GM19452 (cell line): ENCODE measurements at regions not wholly inside any gene's neighbourhood (a gene's known extent, or its start where the extent isn't known, plus 50 kb on each side); places are given as distances from the start of the nearest gene placed in this dataset.

Source experiments
- ATAC-seq: cut with Tn5 transposase; IDR thresholded peaks from one replicate; pipeline ENCODE4 v1.9.1; 2021; ENCODE audit not compliant: unreplicated experiment

DNA sequence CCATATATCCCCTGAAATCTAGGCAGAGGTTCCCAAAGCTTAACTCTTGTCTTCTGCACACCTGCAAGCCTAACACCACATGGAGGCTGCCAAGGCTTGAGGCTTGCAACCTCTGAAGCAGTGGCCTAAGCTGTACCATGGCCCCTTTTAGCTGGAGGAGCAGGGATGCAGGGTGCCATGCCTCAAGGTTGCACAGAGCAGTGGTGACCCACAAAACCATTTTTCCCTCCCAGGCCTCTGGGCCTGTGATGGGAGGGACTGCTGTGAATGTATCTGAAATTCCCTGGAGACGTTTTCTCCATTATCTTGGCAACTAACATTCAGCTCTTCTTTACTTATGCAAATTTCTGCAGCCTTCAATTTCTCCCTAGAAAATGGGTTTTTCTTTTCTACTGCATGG, 210.0 kb upstream of the KITLG start:
- ATAC-seq: no peak

DNA sequence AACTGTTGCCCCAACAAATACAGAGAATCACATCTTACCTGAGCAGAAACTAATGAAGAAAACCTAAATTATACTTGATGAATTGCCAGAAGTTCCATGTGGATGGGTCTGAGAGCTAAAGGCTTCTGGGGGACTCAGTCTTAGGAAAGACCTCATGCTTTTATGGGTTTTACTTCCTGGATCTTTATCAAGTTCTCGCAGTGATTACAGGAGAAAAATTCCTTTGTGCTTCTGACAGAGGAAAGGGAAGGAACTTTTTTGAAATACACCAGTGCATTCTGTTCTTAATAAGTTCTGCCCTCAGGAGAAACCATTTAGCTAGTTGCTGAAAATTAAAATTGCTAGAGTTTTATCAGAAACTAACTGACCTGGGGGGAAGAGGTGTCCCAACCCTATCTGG, 203.9 kb upstream of the KITLG start:
- no peak for ATAC-seq

DNA sequence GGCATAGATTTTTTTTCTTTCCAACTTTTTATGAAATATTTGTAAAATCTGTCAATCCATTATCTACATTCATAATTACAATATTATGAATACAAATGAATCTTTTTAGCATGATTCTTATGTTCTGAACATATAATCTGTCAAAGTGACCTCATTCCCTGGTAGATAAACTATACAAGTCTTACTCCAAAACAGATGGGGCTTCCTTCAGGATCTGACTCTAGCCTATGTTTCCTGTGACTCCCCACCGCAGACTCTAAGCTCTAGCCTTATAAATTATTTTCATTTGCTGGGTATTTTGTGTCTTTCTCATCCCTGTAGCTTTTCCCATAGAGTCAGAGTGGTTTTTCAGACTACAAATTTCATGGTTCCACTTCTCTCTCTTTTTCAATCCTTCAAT, 202.1 kb upstream of the KITLG start:
- ATAC-seq: no peak

DNA sequence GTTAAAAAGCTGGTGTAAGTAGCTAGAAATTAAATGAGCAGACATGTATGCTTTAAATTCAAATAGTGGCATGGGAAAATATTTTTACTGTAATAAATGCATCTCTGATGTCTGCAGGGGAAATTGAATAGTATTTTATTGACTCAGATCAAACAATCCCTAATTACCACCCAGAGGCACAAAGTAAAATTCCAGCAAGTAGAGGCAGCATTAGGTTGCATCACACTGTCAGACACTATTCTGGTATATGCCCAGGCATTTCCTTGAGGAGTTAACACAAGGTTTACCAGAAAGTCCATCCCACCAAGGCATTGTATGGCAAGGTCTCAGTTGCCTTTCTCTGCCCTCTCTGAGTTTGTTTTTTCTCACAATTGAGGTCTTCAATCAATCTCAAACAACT, 201.6 kb upstream of the KITLG start:
- no peak for ATAC-seq

DNA sequence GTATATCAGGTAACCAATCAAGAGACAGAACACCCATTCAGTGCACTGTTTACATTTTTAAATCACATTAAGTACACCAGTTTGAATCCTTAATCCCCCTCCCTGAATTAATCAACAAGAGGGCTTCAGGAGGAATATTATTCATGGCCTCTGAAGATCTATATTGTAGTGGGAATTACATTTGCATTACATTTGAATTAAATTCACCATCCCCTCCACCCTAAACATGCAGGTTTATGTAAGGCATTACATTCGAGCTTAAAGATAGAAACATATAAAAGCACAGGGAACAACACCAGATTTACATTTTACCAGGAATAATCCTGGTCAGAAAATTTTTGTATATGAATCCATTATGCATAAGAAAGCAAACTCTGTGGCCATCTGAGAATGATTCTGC, 197.8 kb upstream of the KITLG start:
- ATAC-seq: no peak

DNA sequence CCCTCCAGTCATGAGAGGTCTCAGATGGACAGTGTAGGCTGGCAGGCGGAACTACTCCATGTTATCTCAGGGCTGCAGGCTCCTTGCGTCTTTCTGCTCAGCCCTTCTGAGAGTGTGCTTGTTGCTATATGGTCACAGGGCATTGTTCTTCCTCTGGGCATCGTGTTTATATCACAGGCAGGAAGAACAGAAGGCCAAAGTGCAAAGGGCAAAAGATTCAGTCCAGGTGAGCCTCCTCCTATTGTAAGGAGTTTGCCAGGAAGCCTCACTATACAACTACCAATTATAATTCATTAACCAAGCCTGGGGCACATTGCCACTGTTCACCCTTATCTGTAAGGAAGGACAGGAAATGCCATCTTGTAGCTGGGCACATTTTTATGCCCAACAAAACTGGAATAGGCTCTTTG, 195.5 kb upstream of the KITLG start:
- ATAC-seq: no peak

DNA sequence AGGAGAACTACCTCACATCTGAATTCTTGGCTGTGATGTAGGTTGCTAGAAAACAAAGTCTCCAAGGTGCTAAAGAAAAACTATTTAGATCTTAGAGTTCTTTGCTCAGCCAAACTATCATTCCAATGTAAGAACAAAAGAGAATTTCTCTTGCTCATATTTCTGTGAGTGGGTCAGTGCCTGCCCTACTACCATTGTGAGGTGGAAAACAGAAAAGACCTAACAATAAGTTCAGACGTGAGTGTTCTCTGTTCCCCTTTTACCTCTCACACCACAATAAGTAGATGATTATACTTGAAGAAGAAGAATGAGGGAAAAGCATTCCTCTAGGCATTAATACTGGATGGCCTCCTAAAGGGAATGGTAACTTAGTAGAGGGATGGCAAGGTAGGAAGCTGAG, 187.4 kb upstream of the KITLG start:
- ATAC-seq: no peak

DNA sequence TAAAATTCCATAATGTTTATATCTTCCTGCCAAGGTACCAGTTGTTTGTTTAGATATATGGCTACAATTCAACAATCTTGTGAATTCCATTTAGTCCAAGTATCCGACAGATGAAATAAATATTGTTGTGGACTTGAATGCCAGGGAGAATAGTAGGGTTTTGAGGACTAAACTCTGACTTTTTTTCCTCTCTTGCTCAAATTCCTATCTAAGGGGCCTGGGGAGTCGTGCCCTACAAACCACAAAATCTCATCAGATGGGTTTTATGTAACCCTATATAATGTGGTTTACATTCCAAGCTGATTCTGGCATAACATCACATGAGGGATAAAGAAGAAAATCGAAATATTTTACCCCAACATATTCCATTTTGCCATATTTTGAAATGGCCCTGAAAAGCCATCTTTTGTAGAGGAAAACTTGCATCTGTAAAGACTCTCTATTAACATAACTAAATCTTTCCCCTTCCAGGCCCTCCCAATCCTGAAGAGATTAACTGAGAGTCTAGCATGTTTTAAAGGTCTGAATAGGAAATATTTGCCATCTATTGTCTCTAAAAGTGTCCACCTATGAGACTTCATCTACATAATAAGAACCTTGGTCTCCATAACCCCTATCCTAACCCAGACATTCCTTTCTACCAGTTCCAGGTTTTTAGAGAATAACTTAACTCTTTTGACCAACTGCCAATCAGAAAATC, 184.7 kb upstream of the KITLG start:
- no peak for ATAC-seq

DNA sequence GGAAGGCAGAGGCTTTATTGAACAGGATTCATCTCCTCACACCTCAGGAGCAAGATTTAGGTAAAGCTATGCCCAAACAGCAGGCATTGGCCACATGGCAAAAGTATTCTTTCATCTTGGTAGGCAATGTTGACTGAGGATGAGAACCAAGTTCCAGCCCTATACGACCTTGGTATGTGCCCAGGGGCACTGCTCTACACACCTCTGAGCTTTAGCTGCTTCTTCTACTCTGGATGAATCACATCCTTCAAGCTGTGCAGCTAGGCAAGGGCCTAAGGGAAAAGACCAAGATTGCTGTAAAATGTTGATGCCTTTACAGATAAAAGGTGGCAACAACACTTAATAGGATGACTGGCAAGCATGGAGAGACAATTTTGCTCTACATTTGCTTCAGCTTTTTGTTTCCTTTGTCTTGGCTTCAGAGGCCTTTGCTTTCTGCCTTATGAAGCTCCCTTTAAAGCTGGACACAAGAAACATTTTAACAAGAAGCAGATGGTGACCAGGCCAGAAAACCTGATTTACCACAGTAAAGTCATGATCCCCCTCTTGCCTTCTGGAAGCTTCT, 183.3 kb upstream of the KITLG start:
- no peak for ATAC-seq

DNA sequence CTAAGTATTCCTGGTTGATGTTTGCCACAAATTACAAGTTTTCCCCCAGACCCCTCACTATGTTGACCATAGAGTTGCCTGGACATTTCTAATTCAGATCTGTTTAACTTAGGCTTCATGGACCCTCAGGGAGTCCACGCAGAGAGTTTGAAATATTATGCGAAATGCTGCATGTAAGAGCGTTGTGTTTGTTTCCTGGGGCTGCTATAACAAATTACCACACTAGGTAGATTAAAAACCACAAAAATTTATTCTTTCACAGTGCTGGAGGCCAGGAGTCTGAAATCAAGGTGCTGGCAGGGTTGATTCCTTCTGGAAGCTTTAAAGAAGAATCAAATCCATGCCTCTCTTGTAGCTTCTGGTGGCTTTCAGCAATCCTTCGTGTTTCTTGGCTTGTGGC, 177.9 kb upstream of the KITLG start:
- no peak for ATAC-seq

DNA sequence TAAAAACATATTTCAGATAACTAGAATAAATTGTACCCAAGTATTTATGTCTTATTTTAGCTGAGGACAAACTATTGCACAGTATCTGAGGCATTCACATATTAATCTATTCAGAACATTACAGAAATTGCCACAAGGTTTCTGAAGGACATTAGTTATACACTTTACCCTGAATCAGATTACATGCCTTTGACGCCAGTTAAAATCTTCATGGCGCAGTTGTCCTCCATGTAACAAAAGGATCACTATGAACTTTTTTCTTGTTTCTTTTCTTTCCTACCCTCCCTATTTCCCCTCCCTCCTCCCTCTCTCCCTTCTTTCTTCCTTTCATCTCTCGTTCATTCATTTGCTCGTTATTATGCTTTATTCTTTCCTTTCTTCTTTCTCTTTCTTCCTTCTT, 176.6 kb upstream of the KITLG start:
- no peak for ATAC-seq

DNA sequence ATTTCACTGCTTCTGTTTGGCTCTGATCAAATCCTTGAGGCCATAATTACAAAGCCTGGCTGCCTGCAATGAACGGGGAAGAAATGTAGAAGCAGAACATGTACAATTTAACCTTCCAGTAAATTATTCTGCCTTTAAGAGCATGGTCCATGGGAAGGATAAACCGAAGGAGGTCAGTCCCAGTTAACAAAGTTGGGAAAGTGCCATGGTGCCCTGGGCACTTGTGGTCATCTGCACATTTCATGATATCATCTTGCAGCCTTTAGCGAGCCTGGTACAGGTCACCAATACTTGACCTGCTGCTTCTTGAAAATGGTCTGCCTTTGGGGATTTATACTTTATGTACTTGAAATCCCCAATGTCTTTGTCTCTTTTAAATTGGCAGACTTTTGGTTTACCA, 175.9 kb upstream of the KITLG start:
- ATAC-seq: no peak

DNA sequence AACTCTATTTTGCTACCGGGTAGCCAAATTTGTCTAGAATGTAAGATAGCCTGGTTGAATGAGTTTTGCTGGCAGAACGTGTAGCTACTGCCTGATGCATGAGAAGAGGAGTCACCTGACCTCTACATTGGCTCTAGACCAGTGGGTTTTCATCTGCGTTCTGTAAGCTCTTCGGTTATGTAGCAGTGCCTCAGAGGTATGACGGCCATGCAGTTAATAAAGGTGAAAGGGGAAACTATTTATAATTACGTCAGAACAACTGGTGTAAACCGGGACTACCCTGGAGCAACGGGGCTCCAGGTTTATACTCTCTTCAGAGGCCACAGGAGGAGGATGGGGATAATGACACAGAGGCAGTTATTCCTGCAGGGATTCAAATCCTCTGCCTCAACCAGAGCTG, 173.4 kb upstream of the KITLG start:
- no peak for ATAC-seq

DNA sequence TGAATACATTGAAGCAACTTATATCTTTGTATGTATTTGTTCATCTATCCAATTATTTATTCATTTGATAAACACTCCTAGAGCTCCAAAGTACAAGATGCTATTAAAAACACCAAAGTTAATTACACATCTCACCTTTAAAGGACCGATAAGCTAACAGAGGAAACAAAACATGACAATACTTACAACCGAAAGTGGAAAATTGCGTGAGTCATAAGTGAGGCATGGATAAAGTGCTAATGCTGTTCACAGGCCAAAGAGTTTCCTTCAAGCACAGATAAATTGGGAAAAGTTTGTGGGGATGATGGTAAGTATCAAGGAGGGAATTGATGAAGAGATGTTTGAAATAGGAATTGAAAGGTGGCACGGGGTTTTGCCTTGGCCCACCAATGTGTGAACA, 172.8 kb upstream of the KITLG start:
- no peak for ATAC-seq

DNA sequence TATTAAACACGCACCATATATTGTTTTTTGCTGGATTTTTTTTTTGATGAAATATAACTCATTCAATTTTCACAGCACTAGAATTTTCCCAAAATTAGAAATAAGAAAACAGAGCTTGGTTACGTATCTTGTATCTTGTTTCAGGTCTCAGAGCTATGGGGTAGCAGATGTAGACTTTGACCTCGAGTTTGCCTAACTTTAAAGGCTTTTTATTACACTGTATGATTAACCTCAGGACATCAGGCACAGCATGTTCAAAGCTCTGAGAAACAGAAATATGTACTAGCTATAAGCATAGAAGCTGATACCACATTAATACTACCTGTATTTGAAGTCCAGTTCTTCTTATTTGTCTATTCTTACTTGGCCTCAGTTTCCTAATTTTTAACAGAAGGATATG, 171.9 kb upstream of the KITLG start:
- ATAC-seq: no peak

DNA sequence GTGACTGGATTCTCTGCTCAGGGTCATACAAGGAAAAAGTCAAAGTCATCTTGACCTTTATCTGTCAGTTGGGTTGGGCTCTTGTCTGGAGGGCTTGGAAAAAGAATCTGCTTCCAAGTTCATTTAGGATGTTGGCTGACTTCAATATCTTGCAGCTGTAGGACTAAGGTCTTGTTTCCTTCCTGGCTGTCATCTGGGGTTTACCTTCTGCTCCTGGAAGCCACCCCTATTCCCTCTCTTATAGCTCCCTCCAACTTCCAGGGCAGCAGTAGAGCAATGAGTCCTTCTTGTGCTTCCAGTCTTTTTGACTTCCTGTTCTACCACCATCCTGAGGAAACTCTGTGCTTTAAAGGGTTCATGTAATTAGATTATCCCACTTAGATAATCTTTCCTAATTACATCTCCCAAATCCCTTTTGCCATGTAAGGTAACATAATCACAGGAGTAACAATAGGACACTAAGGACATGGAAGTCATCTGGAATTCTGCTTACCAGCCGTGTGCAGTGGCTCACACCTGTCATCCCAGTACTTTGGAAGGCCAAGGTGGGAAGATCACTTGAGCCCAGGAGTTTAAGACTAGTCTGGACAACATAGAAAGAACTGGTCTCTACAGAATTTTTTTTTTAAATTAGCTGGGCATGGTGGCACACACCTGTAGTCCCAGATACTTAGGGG, 170.7 kb upstream of the KITLG start:
- ATAC-seq: no peak

DNA sequence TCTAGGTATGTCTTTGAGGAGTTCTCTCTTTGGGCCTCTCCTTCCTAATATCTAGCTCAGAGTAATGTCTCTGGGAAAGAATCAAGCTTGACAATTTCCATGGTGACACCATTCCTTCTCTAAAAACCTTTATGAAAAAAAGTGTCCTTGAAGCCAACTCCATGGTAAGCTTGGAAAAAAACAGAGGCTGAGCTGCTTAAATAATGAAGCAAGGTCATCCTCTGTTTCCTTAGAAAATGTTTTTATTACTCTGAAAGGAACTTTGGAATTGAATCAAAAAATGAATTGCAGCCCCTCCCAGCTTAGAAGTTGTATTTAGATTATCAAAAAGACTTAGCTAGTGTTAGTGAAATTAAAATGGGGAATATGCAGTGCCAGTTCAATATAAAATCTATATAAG, 166.1 kb upstream of the KITLG start:
- no peak for ATAC-seq

DNA sequence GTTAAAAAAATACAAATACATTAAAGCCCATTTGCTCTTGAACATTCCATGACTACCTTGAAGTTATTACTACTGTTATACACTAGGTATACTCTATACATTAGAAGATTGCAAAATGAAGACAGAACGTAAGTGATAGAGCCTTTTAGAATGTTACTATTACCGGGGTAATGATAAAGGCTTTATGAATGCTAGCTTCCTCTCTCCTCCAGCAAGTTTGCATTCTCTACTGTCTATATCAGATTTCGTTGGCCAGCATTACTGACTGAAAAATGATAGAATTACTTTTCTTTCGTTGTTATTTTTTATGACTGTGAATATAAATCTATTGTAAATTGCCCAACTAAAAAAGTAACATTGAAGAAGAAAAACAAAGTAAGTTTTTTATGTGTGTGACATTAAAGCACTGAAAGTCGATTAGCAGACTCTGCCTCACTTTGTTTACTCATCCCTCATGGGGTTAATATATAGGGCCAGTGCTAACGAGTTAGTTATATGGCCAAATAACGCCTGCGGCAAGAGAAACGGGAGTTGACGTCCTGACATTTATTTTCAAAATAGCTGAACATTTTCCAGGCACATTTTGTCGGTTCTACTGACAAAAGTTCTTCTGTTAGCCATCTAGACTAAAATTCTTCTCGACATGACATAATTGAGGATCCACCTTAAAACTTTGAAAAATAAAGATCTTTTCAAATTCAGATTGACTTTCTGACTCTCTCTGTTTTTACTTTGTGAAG, 163.8 kb upstream of the KITLG start:
- ATAC-seq: no peak

DNA sequence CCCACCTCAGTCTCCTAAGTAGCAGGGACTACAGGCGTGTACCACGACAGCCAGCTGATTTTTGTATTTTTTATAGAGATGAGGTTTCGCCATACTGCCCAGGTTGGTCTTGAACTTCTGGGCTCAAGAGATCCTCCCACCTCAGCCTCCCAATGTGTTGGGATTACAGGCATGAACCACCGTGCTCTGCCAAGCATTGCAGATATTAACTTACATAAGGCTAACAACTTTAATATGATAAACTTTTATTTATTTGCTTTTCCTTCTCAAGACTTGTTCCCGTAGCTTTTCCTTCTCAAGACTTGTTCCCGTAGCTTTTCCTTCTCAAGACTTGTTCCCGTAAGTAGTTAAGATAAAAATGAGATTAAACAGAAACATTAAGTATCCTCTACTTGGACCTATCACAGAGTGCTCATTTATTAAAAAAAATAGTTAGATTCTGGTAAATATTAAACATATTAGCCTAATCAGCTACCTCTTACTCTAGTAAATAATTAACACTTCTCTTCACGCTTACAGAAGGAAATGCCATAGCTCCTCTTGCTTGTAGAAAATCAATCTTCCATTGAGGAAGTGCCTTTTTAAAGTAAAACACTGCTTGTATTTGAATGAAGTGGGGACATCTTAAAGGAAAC, 157.7 kb upstream of the KITLG start:
- no peak for ATAC-seq

DNA sequence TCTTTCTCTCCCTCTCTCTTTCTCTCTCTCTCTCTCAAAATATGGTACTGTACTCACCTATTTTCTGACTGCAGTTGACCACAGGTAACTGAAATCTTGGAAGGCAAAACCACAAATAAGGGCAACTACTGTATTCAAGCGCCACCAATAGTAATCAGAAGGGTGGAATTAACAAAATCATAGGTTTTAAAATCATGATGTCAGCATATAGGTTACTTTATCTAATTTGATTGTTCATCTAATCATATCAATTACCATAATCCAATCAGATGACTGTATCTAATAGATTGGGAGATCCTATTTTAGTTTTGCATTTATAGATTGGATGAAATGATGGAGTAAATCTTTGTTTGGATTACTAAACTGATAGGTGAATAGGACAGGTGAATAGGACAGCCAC, 155.8 kb upstream of the KITLG start:
- ATAC-seq: no peak

DNA sequence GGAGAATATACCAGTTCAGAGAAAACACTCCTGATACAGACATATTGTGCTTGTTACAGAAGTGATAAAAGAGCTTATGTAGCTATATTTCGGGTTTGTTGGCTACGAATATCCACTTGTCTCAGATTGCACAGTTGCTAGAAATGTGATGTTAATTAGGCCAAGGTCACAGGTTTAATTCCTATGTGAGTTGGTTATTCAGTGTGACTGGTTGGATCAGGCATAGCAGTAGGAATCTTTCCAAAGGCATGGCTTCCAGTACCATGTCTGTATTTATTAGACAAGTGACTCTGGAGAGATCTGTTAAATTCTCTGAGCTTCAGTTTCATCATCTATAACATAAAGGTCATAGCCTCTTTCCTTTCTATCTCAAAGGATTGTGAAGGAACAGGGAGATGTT, 152.7 kb upstream of the KITLG start:
- ATAC-seq: no peak

DNA sequence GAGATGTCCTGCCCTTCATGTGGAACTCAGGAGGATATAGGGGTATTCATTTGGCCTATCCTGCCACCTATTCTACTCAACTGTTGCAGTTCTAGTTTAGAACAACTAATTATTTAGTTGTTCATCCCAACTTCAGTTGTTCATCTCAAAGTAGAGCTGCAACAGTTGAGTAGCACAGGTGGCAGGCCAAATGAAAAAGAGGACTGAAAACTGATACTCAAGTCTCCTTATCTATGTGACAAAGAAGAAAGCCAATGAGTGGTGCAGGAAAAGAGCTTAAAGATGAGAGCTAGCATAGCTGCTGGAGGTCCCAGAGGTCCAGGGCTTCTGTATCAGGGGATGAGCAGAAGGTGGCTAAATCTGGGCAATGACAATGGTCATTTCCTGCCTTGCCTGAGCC, 148.9 kb upstream of the KITLG start:
- no peak for ATAC-seq
